ENCODE measurements at regions not wholly inside any gene's neighbourhood (a gene's known extent, or its start where the extent isn't known, plus 50 kb on each side); places are given as distances from the start of the nearest gene placed in this dataset.

GRCh38 chr10:111765216-111765615 lies 418.3 kb downstream of the GPAM start:
- no peak for DNase-seq
- H3K27ac ChIP-seq (ENCODE audit: insufficient read depth, low read length), result no peak overlapping the region
- H2BK5ac ChIP-seq (ENCODE audit: low read depth, low read length, poor library complexity, severe bottlenecking), result no peak overlapping the region
- H2BK20ac ChIP-seq (ENCODE audit: low read depth, low read length), result no peak overlapping the region
- no peaks in the 10 kb centered on the region for H3K27me3 ChIP-seq (ENCODE audit: control insufficient read depth, insufficient read depth, low read length)
- H4K5ac ChIP-seq (ENCODE audit: low read depth, low read length), result no peak overlapping the region
- no peak overlapping the region for H3K14ac ChIP-seq (replicated peaks; ENCODE audit: low read depth, low read length)
- H3K56ac ChIP-seq (ENCODE audit: extremely low read depth, insufficient read depth, low read length), result no peak overlapping the region
- H2BK120ac ChIP-seq (ENCODE audit: low read depth, low read length), result no peak overlapping the region
- ChIA-PET POLR2A (ENCODE audit: unreplicated experiment) (no interaction called here), CTCF (no interaction called here)
- in situ Hi-C loops (cut with MboI; ENCODE audit: low sequenced_read_pairs), result no loop called here
- H2AK9ac ChIP-seq (replicated peaks; ENCODE audit: low read depth, low read length, poor library complexity), result no peak overlapping the region
- no peak overlapping the region for H3K4me2 ChIP-seq (ENCODE audit: low read depth, low read length)
- no CpG with 5 or more reads among the region's 2 CpGs for WGBS, 2 experiments (ENCODE audit: extremely low coverage in 2 of 2, insufficient read length in 1 of 2)
- H3K23ac ChIP-seq (ENCODE audit: low read depth, low read length), result no peak overlapping the region
- ATAC-seq (ENCODE audit: low read depth), result no peak
- no peak overlapping the region for H2BK15ac ChIP-seq (ENCODE audit: low read depth, low read length)
- no peak overlapping the region for H2AFZ ChIP-seq (replicated peaks; ENCODE audit: low read length, poor library complexity)
- no peak overlapping the region for H4K8ac ChIP-seq (ENCODE audit: low read depth in 2 of 2, low read length in 2 of 2)
- TF ChIP-seq NFE2L2 (IDR thresholded peaks at IDR 0.05; ENCODE audit: low read depth, low read length) (no peak), FOS (IDR thresholded peaks at IDR 0.05; ENCODE audit: low read depth, low read length) (no peak), MXI1 (IDR thresholded peaks at IDR 0.05; ENCODE audit: borderline replicate concordance, low read depth, low read length) (no peak), MAFK (IDR thresholded peaks at IDR 0.05; ENCODE audit: low read depth, low read length) (no peak), CEBPB (IDR thresholded peaks at IDR 0.05; ENCODE audit: low read depth, low read length) (no peak), BHLHE40 (IDR thresholded peaks at IDR 0.05; ENCODE audit: low read depth, low read length) (no peak), ELK1 (IDR thresholded peaks at IDR 0.05; ENCODE audit: borderline replicate concordance, low read depth, low read length) (no peak), POLR2A (IDR thresholded peaks at IDR 0.05; ENCODE audit: low read depth, low read length) (no peak), USF2 (IDR thresholded peaks at IDR 0.05; ENCODE audit: low read depth, low read length) (no peak), CTCF (conservative IDR thresholded peaks at IDR 0.05; ENCODE audit: low read depth, low read length) (no peak), RAD21 (IDR thresholded peaks at IDR 0.05; ENCODE audit: low read length) (no peak), RFX5 (IDR thresholded peaks at IDR 0.05; ENCODE audit: low read depth, low read length) (no peak), CHD1 (IDR thresholded peaks at IDR 0.05; ENCODE audit: low read depth, low read length) (no peak), SMC3 (IDR thresholded peaks at IDR 0.05; ENCODE audit: low read depth, low read length) (no peak), RCOR1 (IDR thresholded peaks at IDR 0.05; ENCODE audit: insufficient replicate concordance, low read length) (no peak)
- no peak overlapping the region for H3K4me3 ChIP-seq (ENCODE audit: insufficient read depth, low read depth, low read length)
- peaks cover 6% of the 10 kb centered on the region for H3K9me3 ChIP-seq (ENCODE audit: control insufficient read depth, insufficient read depth, low read length)
- H4K91ac ChIP-seq (ENCODE audit: insufficient read depth, low read depth, low read length), result no peak overlapping the region
- no peaks in the 10 kb centered on the region for H3K4me1 ChIP-seq (ENCODE audit: control insufficient read depth, insufficient read depth, low read length)
- dilution Hi-C loops (cut with HindIII; ENCODE audit: low sequenced_read_pairs, unreplicated experiment), result no loop called here
- no peaks in the 10 kb centered on the region for H3K9me1 ChIP-seq (ENCODE audit: insufficient read depth, low read length)
- no peak overlapping the region for H2AK5ac ChIP-seq (ENCODE audit: low read depth, low read length)
- no peak overlapping the region for H3K18ac ChIP-seq (ENCODE audit: low read depth, low read length)
- no peaks in the 10 kb centered on the region for H3K36me3 ChIP-seq (ENCODE audit: control insufficient read depth, insufficient read depth, low read length)
- intact Hi-C loops (cut with micrococcal nuclease), result no loop called here
- H3K9ac ChIP-seq (ENCODE audit: low read depth, low read length), result no peak overlapping the region
- BruUV-seq (replicated peaks), result no TSS peak
- H3K4ac ChIP-seq (ENCODE audit: low read depth, low read length), result no peak overlapping the region
- no peaks in the 10 kb centered on the region for H3K79me1 ChIP-seq (ENCODE audit: low read depth in 1 of 2, low read length in 2 of 2)
- H4K20me1 ChIP-seq (ENCODE audit: insufficient read depth, low read length), result no peaks in the 10 kb centered on the region
